NCI-H2171 treated with DMSO at 0.1 percent for 48 hours (cell line): ENCODE measurements at regions not wholly inside any gene's neighbourhood (a gene's known extent, or its start where the extent isn't known, plus 50 kb on each side); places are given as distances from the start of the nearest gene placed in this dataset.
"Not testable (repeated sequence)": the region's sequence is repeated elsewhere in the genome, so short reads cannot be mapped to it uniquely, and the experiment has no call there.

Source experiments
- DNase-seq: peaks from one replicate; lab custom pipeline; 2025; lab: John Stamatoyannopoulos, UW

DNA sequence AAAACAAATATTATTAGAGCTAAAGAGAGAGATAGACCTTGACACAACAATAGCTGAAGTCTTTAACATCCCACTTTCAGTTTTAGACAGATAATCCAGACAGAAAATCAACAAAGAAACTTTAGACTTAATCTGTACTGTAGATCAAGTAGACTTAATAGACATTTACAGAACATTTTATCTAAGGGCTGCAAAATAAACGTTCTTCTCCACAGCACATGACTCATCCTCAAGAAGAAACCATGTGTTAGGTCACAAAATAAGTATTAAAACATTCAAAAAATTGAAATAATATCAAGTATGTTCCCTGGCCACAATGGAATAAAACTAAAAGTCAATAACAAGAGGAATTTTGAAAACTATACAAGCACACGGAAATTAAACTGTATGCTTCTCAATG, 1510.3 kb upstream of the PCDH10 start:
- no peak for DNase-seq

DNA sequence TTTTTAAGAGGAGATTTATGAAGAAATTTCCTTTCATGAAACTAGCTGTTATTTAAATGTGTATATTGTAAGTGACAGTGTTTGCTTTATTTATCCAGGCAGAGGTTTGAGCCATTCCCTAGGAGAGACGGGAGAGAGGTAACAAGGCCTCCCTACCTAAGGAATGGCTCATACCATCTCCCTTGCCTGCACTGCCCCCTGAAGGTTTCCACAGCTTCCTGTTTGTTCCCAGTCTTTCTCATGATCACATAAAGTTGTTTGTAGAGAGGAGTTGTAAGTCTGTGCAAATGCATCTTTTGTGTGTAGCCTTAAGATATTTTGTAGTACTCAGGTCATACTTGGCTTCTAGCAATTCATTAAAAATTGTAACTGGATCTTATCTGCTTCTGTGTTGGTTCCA, 1504.5 kb upstream of the PCDH10 start:
- peak; percentile 31 for DNase-seq

DNA sequence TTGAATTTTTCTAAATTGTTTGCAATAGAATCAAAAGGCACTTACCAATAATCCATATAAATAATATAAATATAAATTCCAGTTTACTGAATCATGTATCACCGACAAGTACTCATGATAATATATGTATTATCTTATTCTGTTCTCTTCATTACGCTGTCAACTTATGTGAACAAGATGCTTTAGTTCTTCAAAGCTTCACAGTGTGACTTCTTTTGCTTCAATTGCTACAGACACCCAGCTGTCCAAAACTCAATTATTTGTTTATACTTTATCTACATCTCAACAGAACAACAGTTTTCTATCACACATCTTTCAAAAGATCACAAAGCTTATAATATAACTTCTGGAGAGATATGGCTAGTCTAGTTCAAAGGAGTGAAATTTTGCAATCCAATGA, 1499.9 kb upstream of the PCDH10 start:
- DNase-seq: no peak

DNA sequence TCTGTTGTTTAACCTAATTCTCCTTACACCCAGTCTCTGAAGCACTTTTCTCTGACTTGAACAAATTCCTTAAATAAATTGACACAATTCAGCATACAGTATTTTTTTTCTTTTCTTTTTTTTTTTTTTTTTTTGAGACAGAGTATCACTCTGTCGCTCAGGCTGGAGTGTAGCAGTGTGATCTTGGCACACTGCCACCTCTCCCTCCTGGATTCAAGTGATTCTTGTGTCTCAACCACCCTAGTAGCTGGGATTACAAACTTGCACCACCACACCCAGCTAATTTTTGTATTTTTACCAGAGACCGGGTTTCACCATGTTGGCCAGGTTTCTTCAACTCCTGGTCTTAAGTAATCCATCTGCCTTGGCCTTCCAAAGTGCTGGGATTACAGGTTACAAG, 1498.1 kb upstream of the PCDH10 start:
- no peak for DNase-seq

DNA sequence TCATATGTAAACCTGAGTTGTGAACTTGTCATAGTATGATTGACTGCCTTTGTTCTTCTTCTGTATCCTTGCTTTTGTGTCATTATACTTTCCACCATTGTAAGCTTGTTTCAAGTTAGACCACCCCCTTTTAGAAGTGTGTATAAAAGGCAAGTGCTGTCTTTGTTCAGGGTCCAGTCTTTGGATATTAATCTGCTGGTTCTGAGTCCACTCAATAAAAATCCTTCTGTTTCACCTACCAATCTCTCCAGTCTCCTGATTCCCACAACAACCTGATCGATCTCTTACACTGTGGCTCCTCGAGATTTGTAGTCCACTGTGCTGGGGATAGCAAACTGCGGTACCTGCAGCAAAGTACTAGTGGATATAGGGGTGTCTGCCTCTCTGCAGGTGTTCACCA, 1465.8 kb upstream of the PCDH10 start:
- not testable (repeated sequence) for DNase-seq

DNA sequence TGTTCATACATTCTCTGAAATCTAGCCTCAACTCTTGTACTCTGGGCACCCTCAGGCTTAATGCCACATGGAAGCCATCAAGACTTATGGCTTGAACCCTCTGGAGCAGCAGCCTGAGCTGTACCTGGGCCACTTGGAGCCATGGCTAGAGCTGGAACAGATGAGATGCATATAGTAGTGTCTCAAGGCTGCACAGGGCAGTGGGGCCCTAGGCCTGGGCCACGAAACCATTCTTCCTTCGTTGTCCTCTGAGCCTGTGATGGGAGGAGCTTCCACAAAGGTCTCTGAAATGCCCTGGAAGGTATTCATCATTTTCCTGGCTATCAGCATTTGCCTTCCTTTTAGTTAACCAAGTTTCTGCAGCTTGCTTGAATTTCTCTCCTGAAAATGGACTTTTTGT, 1427.2 kb upstream of the PCDH10 start:
- DNase-seq: no peak

DNA sequence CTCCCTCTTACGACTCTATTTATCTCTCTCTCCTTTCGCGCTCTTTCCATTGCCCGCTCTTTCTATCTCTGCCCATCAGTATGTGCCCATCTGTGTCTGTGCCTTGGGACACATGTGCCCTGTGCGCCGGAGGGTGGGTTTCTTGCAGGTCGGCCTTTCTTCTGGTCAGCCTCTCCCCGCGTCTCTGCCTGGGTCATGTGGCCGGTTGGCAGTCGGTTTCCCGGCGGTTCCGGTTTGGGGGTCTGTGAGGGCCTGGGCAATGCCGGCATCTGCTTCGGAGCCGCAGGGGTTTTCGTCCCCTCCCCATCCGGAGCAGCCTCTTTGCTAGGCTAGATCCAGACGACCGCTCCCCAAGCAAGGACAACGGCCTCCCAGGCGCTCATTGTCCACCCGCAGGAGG, 1426.0 kb upstream of the PCDH10 start:
- DNase-seq: not testable (repeated sequence)

DNA sequence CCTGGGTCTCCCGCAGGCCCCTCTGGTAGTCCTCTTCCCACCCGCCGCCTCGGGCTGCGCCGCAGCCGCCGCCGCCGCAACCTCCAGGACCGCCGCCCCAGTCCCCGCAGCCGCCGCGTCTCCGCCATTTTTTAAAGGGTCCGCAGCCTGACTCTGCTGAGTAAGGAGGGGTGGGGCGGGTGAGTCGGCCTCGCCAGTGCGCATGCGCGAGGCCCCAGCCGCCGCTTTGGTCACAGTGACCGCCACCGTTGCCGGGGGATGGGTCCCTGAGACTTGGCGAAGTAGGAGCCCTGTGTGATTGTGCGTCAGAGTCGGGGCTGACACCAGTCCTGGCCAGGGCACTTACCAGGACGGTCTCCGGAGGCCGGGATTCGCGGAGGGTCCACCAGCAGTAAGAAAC, 1424.2 kb upstream of the PCDH10 start:
- not testable (repeated sequence) for DNase-seq

DNA sequence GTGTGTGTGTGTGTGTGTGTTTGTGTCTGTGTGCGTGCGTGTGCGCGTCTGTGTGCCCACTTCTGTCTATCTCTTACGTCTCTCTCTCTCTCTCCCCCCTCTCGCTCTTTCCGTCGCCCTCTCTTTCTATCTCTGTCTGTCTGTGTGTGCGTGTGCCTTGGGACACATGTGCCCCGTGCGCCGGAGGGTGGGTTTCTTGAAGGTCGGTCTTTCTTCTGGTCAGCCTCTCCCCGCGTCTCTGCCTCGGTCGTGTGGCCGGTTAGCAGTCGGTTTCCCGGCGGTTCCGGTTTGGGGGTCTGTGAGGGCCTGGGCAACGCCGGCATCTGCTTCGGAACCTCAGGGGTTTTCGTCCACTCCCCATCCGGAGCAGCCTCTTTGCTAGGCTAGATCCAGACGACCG, 1423.6 kb upstream of the PCDH10 start:
- DNase-seq: not testable (repeated sequence)

DNA sequence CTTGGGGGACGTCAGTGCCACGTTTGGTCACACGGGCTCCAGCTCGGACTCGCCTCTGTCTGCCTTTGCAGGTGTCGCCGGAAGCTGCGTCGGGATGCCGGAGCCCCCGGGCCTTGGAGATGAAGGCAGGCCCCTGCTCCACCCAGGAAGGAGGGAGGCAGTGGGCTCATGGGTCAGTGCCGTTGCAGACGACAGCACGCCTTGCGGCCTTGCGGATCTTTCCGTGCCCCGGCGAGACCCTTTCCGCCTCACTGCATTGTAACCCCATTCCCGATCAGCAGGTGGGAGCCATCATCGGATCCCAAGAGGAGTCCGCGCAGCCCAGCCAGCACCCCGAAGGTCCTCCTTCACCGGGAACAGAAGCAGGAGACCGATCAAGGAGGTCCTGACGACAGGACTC, 1422.2 kb upstream of the PCDH10 start:
- DNase-seq: not testable (repeated sequence)

DNA sequence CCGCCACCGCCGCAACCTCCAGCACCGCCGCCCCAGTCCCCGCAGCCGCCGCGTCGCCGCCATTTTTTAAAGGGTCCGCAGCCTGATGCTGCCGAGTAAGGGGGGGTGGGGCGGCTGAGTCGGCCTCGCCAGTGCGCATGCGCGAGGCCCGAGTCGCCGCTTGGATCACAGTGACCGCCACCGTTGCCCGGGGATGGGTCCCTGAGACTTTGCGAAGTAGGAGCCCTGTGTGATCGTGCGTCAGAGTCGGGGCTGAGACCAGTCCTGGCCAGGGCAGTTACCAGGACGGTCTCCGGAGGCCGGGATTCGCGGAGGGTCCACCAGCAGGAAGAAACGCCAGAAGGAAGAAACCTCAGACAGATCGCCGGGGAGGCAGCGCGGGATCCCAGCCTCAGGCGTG, 1421.7 kb upstream of the PCDH10 start:
- not testable (repeated sequence) for DNase-seq

DNA sequence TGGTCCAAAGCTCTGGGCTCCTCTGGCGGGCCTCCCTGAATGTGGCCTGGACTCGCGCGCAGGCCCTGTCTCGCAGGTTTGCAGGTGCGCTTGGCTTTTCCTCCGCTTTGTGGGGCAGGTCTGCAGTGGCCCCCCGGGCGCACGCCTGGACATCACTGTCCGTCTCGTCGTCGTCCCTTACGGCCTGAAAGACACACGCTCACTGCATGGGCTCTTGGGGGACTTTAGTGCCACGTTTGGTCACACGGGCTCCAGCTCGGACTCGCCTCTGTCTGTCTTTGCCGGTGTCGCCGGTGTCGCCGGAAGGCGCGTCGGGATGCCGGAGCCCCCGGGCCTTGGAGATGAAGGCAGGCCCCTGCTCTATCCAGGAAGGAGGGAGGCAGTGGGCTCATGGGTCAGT, 1419.9 kb upstream of the PCDH10 start:
- DNase-seq: not testable (repeated sequence)

DNA sequence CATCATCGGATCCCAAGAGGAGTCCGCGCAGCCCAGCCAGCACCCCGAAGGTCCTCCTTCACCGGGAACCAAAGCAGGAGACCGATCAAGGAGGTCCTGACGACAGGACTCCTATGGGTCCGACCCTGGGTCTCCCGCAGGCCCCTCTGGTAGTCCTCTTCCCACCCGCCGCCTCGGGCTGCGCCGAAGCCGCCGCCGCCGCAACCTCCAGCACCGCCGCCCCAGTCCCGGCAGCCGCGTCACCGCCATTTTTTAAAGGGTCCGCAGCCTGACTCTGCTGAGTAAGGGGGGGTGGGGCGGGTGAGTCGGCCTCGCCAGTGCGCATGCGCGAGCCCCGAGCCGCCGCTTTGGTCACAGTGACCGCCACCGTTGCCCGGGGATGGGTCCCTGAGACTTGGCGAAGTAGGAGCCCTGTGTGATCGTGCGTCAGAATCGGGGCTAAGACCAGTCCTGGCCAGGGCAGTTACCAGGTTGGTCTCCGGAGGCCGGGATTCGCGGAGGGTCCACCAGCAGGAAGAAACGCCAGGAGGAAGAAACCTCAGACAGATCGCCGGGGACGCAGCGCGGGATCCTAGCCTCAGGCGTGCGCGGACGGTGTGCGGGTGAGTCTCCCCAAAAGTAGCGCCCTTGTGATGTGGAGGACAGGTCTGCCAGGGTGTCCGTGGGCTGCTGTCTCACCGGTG, 1419.2 kb upstream of the PCDH10 start:
- not testable (repeated sequence) for DNase-seq

DNA sequence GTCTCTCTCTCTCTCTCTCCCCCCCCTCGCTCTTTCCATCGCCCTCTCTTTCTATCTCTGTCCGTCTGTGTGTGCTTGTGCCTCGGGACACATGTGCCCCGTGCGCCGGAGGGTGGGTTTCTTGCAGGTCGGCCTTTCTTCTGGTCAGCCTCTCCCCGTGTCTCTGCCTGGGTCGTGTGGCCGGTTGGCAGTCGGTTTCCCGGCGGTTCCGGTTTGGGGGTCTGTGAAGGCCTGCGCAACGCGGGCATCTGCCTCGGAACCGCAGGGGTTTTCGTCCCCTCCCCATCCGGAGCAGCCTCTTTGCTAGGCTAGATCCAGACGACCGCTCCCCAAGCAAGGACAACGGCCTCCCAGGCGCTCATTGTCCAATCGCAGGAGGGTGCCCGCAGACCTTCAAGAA, 1418.5 kb upstream of the PCDH10 start:
- DNase-seq: not testable (repeated sequence)

DNA sequence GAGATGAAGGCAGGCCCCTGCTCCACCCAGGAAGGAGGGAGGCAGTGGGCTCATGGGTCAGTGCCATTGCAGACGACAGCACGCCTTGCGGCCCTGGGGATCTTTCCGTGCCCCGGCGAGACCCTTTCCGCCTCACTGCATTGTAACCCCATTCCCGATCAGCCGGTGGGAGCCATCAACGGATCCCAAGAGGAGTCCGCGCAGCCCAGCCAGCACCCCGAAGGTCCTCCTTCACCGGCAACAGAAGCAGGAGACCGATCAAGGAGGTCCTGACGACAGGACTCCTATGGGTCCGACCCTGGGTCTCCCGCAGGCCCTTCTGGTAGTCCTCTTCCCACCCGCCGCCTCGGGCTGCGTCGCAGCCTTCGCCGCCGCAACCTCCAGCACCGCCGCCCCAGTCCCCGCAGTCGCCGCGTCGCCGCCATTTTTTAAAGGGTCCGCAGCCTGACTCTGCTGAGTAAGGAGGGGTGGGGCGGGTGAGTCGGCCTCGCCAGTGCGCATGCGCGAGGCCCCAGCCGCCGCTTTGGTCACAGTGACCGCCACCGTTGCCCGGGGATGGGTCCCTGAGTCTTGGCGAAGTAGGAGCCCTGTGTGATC, 1417.0 kb upstream of the PCDH10 start:
- DNase-seq: not testable (repeated sequence)

DNA sequence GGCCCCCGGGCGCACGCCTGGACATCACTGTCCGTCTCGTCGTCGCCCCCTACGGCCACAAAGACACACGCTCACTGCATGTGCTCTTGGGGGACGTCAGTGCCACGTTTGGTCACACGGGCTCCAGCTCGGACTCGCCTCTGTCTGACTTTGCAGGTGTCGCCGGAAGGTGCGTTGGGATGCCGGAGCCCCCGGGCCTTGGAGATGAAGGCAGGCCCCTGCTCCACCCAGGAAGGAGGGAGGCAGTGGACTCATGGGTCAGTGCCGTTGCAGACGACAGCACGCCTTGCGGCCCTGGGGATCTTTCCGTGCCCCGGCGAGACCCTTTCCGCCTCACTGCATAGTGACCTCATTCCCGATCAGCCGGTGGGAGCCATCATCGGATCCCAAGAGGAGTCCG, 1414.8 kb upstream of the PCDH10 start:
- not testable (repeated sequence) for DNase-seq

DNA sequence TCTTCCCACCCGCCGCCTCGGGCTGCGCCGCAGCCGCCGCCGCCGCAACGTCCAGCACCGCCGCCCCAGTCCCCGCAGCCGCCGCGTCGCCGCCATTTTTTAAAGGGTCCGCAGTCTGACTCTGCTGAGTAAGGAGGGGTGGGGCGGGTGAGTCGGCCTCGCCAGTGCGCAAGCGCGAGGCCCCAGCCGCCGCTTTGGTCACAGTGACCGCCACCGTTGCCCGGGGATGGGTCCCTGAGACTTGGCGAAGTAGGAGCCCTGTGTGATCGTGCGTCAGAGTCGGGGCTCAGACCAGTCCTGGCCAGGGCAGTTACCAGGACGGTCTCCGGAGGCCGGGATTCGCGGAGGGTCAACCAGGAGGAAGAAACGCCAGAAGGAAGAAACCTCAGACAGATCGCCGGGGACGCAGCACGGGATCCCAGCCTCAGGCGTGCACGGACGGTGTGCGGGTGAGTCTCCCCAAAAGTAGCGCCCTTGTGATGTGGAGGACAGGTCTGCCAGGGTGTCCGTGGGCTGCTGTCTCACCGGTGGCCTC, 1414.2 kb upstream of the PCDH10 start:
- DNase-seq: not testable (repeated sequence)

DNA sequence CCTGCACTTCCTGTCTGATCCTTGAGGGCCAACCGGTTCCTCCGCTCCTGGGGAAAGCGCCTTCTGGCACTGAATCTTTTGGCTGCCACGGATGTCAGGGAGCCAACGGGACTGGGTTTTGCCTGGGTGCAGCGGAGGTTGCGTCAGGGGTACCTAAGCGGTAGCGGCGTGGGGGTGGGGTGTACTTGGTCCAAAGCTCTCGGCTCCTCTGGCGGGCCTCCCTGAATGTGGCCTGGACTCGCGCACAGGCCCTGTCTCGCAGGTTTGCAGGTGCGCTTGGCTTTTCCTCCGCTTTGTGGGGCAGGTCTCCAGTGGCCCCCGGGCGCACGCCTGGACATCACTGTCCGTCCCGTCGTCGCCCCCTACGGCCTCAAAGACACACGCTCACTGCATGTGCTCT, 1410.1 kb upstream of the PCDH10 start:
- not testable (repeated sequence) for DNase-seq

DNA sequence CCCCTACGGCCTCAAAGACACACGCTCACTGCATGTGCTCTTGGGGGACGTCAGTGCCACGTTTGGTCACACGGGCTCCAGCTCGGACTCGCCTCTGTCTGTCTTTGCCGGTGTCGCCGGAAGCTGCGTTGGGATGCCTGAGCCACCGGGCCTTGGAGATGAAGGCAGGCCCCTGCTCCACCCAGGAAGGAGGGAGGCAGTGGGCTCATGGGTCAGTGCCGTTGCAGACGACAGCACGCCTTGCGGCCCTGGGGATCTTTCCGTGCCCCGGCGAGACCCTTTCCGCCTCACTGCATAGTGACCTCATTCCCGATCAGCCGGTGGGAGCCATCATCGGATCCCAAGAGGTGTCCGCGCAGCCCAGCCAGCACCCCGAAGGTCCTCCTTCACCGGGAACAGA, 1407.3 kb upstream of the PCDH10 start:
- not testable (repeated sequence) for DNase-seq

DNA sequence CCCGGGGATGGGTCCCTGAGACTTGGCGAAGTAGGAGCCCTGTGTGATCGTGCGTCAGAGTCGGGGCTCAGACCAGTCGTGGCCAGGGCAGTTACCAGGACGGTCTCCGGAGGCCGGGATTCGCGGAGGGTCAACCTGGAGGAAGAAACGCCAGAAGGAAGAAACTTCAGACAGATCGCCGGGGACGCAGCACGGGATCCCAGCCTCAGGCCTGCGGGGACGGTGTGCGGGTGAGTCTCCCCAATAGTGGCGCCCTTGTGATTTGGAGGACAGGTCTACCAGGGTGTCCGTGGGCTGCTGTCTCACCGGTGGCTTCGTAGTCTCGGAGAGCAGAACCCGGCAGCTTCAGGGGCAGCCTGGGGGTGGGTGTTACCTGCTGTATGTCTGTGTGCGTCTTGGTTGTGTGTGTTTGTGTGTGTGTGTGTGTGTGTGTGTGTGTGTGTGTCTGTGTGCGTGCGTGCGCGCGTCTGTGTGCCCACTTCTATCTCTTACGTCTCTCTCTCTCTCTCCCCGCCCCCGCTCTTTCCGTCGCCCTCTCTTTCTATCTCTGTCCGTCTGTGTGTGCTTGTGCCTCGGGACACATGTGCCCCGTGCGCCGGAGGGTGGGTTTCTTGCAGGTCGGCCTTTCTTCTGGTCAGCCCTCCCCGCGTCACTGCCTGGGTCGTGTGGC, 1406.4 kb upstream of the PCDH10 start:
- DNase-seq: not testable (repeated sequence)

DNA sequence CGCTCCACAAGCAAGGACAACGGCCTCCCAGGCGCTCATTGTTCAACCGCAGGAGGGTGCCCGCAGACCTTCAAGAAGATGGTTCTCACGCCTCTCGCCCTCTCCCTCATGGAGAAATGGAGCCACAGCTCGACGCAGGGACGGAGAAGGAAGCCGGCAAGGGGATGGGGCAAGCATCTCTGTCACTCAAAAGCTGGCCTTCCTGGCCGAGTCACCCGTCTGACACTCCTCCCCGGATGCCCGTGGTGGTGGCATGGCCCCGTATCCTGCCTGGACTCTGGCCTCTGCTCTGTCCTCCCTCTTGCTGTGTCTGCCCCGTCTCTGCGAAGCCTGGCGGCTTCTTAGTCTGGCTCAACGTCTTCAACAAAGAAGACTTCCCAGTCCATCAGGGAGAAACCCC, 1405.7 kb upstream of the PCDH10 start:
- DNase-seq: not testable (repeated sequence)

DNA sequence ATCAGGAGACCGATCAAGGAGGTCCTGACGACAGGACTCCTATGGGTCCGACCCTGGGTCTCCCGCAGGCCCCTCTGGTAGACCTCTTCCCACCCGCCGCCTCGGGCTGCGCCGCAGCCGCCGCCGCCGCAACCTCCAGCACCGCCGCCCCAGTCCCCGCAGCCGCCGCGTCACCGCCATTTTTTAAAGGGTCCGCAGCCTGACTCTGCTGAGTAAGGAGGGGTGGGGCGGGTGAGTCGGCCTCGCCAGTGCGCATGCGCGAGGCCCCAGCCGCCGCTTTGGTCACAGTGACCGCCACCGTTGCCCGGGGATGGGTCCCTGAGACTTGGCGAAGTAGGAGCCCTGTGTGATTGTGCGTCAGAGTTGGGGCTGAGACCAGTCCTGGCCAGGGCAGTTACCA, 1401.9 kb upstream of the PCDH10 start:
- DNase-seq: not testable (repeated sequence)

DNA sequence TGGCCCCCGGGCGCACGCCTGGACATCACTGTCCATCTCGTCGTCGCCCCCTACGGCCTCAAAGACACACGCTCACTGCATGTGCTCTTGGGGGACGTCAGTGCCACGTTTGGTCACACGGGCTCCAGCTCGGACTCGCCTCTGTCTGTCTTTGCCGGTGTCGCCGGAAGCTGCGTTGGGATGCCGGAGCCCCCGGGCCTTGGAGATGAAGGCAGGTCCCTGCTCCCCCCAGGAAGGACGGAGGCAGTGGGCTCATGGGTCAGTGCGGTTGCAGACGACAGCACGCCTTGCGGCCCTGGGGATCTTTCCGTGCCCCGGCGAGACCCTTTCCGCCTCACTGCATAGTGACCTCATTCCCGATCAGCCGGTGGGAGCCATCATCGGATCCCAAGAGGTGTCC, 1399.9 kb upstream of the PCDH10 start:
- DNase-seq: not testable (repeated sequence)
